ENCODE measurements at regions not wholly inside any gene's neighbourhood (a gene's known extent, or its start where the extent isn't known, plus 50 kb on each side); places are given as distances from the start of the nearest gene placed in this dataset.

DNA sequence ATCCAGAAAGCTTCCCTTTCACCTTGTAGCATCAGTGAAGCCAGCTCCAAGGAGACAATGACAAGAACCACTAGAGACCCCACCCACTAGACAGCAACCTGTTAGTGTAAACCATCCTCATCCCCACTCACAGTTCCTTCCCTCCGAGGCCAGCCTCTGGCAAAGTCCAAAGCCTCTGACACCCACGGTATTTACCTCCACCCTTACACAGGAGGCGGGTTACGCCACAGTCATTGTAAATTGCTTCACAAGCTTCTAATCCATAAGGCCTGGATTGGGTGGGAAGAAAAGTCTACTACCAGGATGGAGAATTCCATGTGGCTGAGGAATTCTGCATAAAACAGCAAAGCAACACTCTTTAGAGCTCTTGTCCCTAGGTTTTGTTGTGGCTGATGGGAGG, 287.4 kb downstream of the BUD13 start:
- Mint-ChIP-seq H3K4me3 (no peak overlapping the region), H3K27ac (no peak overlapping the region), H3K9me3 (no peaks in the 10 kb centered on the region), H3K4me1 (no peaks in the 10 kb centered on the region), H3K27me3 (peaks cover 17 to 31% of the 10 kb centered on the region in 2 donors), H3K36me3 (no peaks in the 10 kb centered on the region)
- WGBS (ENCODE audit: insufficient coverage): no CpG with 5 or more reads among the region's 4 CpGs
- H3K4me3 ChIP-seq (ENCODE audit: control insufficient read depth in 1 of 2, extremely low read depth in 1 of 2, low read length in 1 of 2): no peak overlapping the region
- no peaks in the 10 kb centered on the region for H3K4me1 ChIP-seq (ENCODE audit: control insufficient read depth in 1 of 2, extremely low read depth in 1 of 2, insufficient read depth in 2 of 2, low read length in 2 of 2)
- POLR2A ChIA-PET: no interaction called here
- DNase-seq: no peak
- CTCF ChIA-PET: no interaction called here
- H3K9me3 ChIP-seq: no peaks in the 10 kb centered on the region
- no peaks in the 10 kb centered on the region for H3K36me3 ChIP-seq (ENCODE audit: control insufficient read depth in 2 of 2, extremely low read depth in 1 of 2, insufficient read depth in 1 of 2, low read length in 1 of 2)
- no peak for ATAC-seq (replicated peaks in 1 of 4)
- H3K27me3 ChIP-seq (replicated peaks in 1 of 2; ENCODE audit: control insufficient read depth in 2 of 2, extremely low read depth in 1 of 2, insufficient read depth in 2 of 2, low read length in 1 of 2): peaks cover 0 to 30% of the 10 kb centered on the region in 2 experiments
- H3K27ac ChIP-seq (ENCODE audit: low read length): no peak overlapping the region

DNA sequence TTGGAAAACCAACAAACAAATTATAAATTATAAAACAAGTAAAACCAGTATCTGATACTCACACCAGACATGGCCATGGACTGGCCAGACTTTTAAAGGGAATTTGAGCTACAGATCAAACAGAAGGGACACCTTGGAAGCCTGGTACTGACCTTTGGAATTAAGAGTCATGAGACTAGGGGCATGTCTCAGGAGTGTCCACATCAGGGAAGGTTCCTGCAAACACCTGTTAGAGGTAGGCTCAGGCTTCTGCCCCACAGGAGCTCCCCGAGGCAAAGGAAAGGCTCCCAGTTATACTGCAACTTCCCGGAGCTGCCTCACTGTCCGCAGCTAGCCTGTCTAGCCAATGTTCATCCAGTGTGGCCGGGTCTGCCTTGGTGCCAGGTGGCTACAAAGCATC, 290.1 kb downstream of the BUD13 start:
- ChIA-PET CTCF (no interaction called here), POLR2A (no interaction called here)
- no peak overlapping the region for H3K27ac Mint-ChIP-seq
- DNase-seq (no peak), ATAC-seq (replicated peaks in 1 of 4) (no peak)
- H3K4me1 ChIP-seq (ENCODE audit: control insufficient read depth in 1 of 2, extremely low read depth in 1 of 2, insufficient read depth in 2 of 2, low read length in 2 of 2): no peaks in the 10 kb centered on the region
- no peak overlapping the region for H3K4me3 Mint-ChIP-seq
- H3K4me3 ChIP-seq (ENCODE audit: control insufficient read depth in 1 of 2, extremely low read depth in 1 of 2, low read length in 1 of 2): no peak overlapping the region
- H3K9me3 ChIP-seq: no peaks in the 10 kb centered on the region
- no peaks in the 10 kb centered on the region for H3K9me3 Mint-ChIP-seq
- H3K27me3 ChIP-seq (replicated peaks in 1 of 2; ENCODE audit: control insufficient read depth in 2 of 2, extremely low read depth in 1 of 2, insufficient read depth in 2 of 2, low read length in 1 of 2): peaks cover 0 to 20% of the 10 kb centered on the region in 2 experiments
- no peaks in the 10 kb centered on the region for H3K36me3 Mint-ChIP-seq
- 67% methylated on average over 4 of the region's 4 CpGs for WGBS (ENCODE audit: insufficient coverage)
- no peak overlapping the region for H3K27ac ChIP-seq (ENCODE audit: low read length)
- H3K36me3 ChIP-seq (ENCODE audit: control insufficient read depth in 2 of 2, extremely low read depth in 1 of 2, insufficient read depth in 1 of 2, low read length in 1 of 2): no peaks in the 10 kb centered on the region
- peaks cover 10 to 26% of the 10 kb centered on the region in 2 donors for H3K27me3 Mint-ChIP-seq
- H3K4me1 Mint-ChIP-seq: no peaks in the 10 kb centered on the region

DNA sequence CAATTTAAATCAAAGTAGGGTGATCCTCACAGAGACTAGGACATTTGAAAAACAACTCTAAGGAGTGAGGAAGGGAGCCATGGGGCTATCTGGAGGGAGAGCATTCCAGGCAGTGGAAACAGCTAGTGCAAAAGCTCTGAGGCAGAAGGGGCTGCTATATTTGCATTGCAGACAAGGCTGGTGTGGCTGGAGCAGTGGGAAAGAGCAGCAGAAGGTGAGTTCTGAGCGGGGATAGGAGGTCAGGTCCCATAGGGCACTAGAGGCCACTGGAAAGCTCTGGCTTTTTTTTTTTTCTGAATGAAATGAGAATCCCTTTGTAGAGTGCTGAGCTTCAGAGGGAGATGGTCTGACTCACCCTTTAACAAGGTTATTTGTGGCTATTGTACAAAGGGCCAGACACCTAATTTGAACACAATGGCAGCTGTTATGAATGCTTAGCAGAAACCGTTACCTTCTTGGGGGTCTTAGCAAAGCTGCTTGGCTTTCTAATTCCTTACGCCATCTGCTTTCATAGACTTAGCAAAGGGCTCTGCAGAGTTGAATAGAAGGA, 291.6 kb downstream of the BUD13 start:
- Histone ChIP-seq H3K36me3 (ENCODE audit: control insufficient read depth in 2 of 2, extremely low read depth in 1 of 2, insufficient read depth in 1 of 2, low read length in 1 of 2) (no peaks in the 10 kb centered on the region), H3K9me3 (no peaks in the 10 kb centered on the region), H3K27me3 (replicated peaks in 1 of 2; ENCODE audit: control insufficient read depth in 2 of 2, extremely low read depth in 1 of 2, insufficient read depth in 2 of 2, low read length in 1 of 2) (peaks cover 0 to 18% of the 10 kb centered on the region in 2 experiments), H3K27ac (ENCODE audit: low read length) (no peak overlapping the region), H3K4me3 (ENCODE audit: control insufficient read depth in 1 of 2, extremely low read depth in 1 of 2, low read length in 1 of 2) (no peak overlapping the region), H3K4me1 (ENCODE audit: control insufficient read depth in 1 of 2, extremely low read depth in 1 of 2, insufficient read depth in 2 of 2, low read length in 2 of 2) (no peaks in the 10 kb centered on the region)
- POLR2A ChIA-PET: no interaction called here
- no peak for DNase-seq
- Mint-ChIP-seq H3K4me3 (no peak overlapping the region), H3K9me3 (no peaks in the 10 kb centered on the region), H3K27me3 (peaks cover 7 to 19% of the 10 kb centered on the region in 2 donors), H3K27ac (no peak overlapping the region), H3K4me1 (no peaks in the 10 kb centered on the region), H3K36me3 (no peaks in the 10 kb centered on the region)
- no peak for ATAC-seq (replicated peaks in 1 of 4)
- CTCF ChIA-PET: no interaction called here
- WGBS (ENCODE audit: insufficient coverage): 90% methylated on average over 2 of the region's 3 CpGs

DNA sequence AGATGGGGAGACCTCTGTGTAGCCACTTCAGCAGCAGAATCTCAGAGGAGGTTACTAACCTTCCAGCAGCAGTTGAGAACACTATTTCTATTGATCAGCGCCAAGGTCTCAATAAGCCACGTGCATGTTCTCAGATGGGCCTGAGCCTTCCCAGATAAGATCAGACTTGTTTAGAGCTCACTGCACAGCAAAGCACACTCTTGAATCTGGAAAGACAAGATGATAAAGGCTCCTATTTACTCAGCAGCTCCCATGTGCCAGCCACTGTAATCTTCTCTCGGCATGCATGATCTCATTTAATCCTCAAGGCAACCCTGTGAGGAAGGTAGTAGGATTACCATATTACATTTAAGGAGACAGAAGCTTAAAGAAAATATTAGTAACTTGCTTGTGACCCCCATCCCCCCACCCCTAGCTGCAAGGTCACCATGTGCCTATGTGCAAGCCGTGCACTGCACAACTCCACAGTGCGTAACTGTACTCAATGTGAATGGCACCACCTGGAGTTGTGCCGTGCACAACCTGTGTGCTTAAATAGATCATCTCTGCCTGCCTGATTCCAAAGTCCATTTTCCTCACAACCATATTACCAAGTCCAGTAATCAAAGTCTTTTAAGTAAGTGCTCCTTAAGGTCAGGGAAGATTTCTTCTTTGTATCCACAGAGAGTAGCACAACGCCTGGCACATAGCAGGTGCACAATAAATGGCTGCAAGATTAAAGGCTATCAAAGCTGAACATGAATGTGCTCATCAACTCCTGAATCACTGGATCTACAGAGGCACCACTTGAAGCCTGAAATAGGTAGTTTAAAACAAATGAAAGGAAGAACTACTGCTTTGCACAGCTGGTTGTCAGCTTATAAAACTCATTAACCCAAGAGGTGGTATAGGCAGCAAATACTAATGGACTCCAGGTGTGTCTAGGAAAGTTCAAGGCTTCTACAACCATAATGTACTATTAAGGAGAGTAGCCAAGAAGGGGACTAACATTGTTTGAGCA, 293.8 kb downstream of the BUD13 start:
- no peak for DNase-seq
- H3K27me3 Mint-ChIP-seq: peaks cover 6 to 8% of the 10 kb centered on the region in 2 donors
- CTCF ChIA-PET: no interaction called here
- no peaks in the 10 kb centered on the region for H3K4me1 Mint-ChIP-seq
- no peaks in the 10 kb centered on the region for H3K36me3 Mint-ChIP-seq
- Histone ChIP-seq H3K27ac (ENCODE audit: low read length) (no peak overlapping the region), H3K27me3 (replicated peaks in 1 of 2; ENCODE audit: control insufficient read depth in 2 of 2, extremely low read depth in 1 of 2, insufficient read depth in 2 of 2, low read length in 1 of 2) (peaks cover 0 to 8% of the 10 kb centered on the region in 2 experiments), H3K4me3 (ENCODE audit: control insufficient read depth in 1 of 2, extremely low read depth in 1 of 2, low read length in 1 of 2) (no peak overlapping the region), H3K4me1 (ENCODE audit: control insufficient read depth in 1 of 2, extremely low read depth in 1 of 2, insufficient read depth in 2 of 2, low read length in 2 of 2) (no peaks in the 10 kb centered on the region), H3K36me3 (ENCODE audit: control insufficient read depth in 2 of 2, extremely low read depth in 1 of 2, insufficient read depth in 1 of 2, low read length in 1 of 2) (no peaks in the 10 kb centered on the region), H3K9me3 (no peaks in the 10 kb centered on the region)
- POLR2A ChIA-PET: no interaction called here
- H3K4me3 Mint-ChIP-seq: no peak overlapping the region
- 85% methylated on average over 3 of the region's 7 CpGs for WGBS (ENCODE audit: insufficient coverage)
- ATAC-seq (replicated peaks in 1 of 4): no peak
- H3K27ac Mint-ChIP-seq: no peak overlapping the region
- no peaks in the 10 kb centered on the region for H3K9me3 Mint-ChIP-seq

DNA sequence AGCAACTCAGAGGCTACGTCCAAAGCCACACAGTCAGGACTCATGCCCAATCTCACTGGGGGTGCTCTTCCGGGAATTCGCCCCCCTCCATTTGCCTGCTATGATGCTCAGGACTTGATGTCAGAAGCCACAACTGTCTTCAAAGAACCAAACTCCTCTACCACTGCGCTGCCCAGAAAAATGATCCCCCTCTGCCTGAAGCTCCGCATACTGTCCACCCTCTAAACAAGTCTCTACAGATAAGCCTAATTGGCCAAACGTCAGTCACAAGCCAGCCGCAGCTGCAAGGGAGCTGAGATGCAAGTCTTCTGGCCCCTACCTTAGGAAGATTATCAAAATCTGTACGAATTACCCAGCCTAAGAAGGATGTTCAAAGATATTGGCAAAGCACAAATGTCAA, 294.6 kb downstream of the BUD13 start:
- 72% methylated on average over 5 of the region's 8 CpGs for WGBS (ENCODE audit: insufficient coverage)
- ATAC-seq (replicated peaks in 1 of 4): no peak
- CTCF ChIA-PET: no interaction called here

DNA sequence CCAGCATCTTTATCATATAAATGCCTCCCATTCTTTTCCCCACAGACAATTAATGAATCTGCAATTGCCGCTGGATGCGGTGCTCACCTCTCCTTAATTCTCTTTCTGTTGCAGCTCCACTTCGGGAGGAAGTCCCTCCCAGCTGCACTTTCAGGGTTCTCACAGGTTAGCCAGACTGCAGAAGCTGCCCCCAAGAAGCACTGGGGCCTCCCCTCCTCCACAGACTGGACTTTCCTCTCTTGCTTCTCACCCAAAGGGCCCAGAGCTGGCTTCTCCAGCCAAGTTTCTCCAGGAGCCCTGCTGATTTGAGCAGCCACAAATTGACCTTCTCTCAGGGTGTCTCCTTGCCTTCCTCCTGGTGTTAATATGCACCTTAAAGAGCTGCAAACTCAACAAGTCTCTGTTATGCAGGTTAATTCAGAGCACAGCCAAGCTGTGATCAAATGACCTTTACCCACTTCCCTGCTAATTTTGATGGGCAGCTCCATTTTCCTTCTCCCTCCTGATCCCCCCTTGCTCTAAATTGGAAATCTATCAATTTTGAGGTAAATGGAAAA, 298.9 kb downstream of the BUD13 start:
- H3K9me3 Mint-ChIP-seq: peaks cover 0 to 8% (median 0%) of the 10 kb centered on the region in 3 donors
- ChIA-PET POLR2A (no interaction called here), CTCF (no interaction called here)
- Histone ChIP-seq H3K36me3 (ENCODE audit: control insufficient read depth in 2 of 2, extremely low read depth in 1 of 2, insufficient read depth in 1 of 2, low read length in 1 of 2) (no peaks in the 10 kb centered on the region), H3K4me1 (ENCODE audit: control insufficient read depth in 1 of 2, extremely low read depth in 1 of 2, insufficient read depth in 2 of 2, low read length in 2 of 2) (no peaks in the 10 kb centered on the region), H3K4me3 (ENCODE audit: control insufficient read depth in 1 of 2, extremely low read depth in 1 of 2, low read length in 1 of 2) (no peak overlapping the region), H3K27me3 (replicated peaks in 1 of 2; ENCODE audit: control insufficient read depth in 2 of 2, extremely low read depth in 1 of 2, insufficient read depth in 2 of 2, low read length in 1 of 2) (peaks cover 0 to 10% of the 10 kb centered on the region in 2 experiments), H3K9me3 (no peaks in the 10 kb centered on the region), H3K27ac (ENCODE audit: low read length) (no peak overlapping the region)
- H3K27me3 Mint-ChIP-seq: peaks cover 9 to 20% of the 10 kb centered on the region in 2 donors
- no peak for DNase-seq
- no peaks in the 10 kb centered on the region for H3K4me1 Mint-ChIP-seq
- no peak for ATAC-seq (replicated peaks in 1 of 4)
- no peak overlapping the region for H3K27ac Mint-ChIP-seq
- 40% methylated on average over 3 of the region's 3 CpGs for WGBS (ENCODE audit: insufficient coverage)
- no peaks in the 10 kb centered on the region for H3K36me3 Mint-ChIP-seq
- H3K4me3 Mint-ChIP-seq: no peak overlapping the region

More for the DNA sequence above, 294.6 kb downstream of the BUD13 start:
- Mint-ChIP-seq H3K27ac (no peak overlapping the region), H3K9me3 (no peaks in the 10 kb centered on the region), H3K27me3 (peaks cover 5 to 10% of the 10 kb centered on the region in 2 donors), H3K36me3 (no peaks in the 10 kb centered on the region), H3K4me3 (no peak overlapping the region), H3K4me1 (no peaks in the 10 kb centered on the region)
- peaks cover 0 to 9% of the 10 kb centered on the region in 2 experiments for H3K27me3 ChIP-seq (replicated peaks in 1 of 2; ENCODE audit: control insufficient read depth in 2 of 2, extremely low read depth in 1 of 2, insufficient read depth in 2 of 2, low read length in 1 of 2)
- H3K27ac ChIP-seq (ENCODE audit: low read length): no peak overlapping the region
- no peaks in the 10 kb centered on the region for H3K4me1 ChIP-seq (ENCODE audit: control insufficient read depth in 1 of 2, extremely low read depth in 1 of 2, insufficient read depth in 2 of 2, low read length in 2 of 2)
- no peaks in the 10 kb centered on the region for H3K9me3 ChIP-seq
- POLR2A ChIA-PET: no interaction called here
- no peak overlapping the region for H3K4me3 ChIP-seq (ENCODE audit: control insufficient read depth in 1 of 2, extremely low read depth in 1 of 2, low read length in 1 of 2)
- DNase-seq: no peak
- no peaks in the 10 kb centered on the region for H3K36me3 ChIP-seq (ENCODE audit: control insufficient read depth in 2 of 2, extremely low read depth in 1 of 2, insufficient read depth in 1 of 2, low read length in 1 of 2)
